ENCODE measurements at regions not wholly inside any gene's neighbourhood (a gene's known extent, or its start where the extent isn't known, plus 50 kb on each side); places are given as distances from the start of the nearest gene placed in this dataset.
"Not testable (repeated sequence)": the region's sequence is repeated elsewhere in the genome, so short reads cannot be mapped to it uniquely, and the experiment has no call there.

- TF ChIP-seq GABPA (IDR thresholded peaks at IDR 0.05; ENCODE audit: low read depth) (no peak), POLR2AphosphoS5 (IDR thresholded peaks at IDR 0.05; ENCODE audit: low read depth) (no peak), REST (IDR thresholded peaks at IDR 0.05; ENCODE audit: insufficient replicate concordance, low read depth) (no peak), SPI1 (IDR thresholded peaks at IDR 0.05; ENCODE audit: borderline replicate concordance, low read depth) (no peak)
- TF ChIP-seq, protein P1, sequence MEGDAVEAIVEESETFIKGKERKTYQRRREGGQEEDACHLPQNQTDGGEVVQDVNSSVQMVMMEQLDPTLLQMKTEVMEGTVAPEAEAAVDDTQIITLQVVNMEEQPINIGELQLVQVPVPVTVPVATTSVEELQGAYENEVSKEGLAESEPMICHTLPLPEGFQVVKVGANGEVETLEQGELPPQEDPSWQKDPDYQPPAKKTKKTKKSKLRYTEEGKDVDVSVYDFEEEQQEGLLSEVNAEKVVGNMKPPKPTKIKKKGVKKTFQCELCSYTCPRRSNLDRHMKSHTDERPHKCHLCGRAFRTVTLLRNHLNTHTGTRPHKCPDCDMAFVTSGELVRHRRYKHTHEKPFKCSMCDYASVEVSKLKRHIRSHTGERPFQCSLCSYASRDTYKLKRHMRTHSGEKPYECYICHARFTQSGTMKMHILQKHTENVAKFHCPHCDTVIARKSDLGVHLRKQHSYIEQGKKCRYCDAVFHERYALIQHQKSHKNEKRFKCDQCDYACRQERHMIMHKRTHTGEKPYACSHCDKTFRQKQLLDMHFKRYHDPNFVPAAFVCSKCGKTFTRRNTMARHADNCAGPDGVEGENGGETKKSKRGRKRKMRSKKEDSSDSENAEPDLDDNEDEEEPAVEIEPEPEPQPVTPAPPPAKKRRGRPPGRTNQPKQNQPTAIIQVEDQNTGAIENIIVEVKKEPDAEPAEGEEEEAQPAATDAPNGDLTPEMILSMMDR (IDR thresholded peaks at IDR 0.05; ENCODE audit: insufficient read depth, low read length) = no peak
- Histone ChIP-seq H3K27me3 (ENCODE audit: insufficient read depth, poor library complexity, severe bottlenecking) (no peaks in the 10 kb centered on the region), H3K4me3 (replicated peaks; ENCODE audit: insufficient read depth, low read length) (no peak overlapping the region), H3K27ac (replicated peaks) (no peak overlapping the region)
- no peak for DNase-seq (ENCODE audit: low read depth in 1 of 2, low spot score in 1 of 2)
Measured at GRCh38 chr11:80929031-80929805, 1488.4 kb upstream of the TENM4 start.

DNA sequence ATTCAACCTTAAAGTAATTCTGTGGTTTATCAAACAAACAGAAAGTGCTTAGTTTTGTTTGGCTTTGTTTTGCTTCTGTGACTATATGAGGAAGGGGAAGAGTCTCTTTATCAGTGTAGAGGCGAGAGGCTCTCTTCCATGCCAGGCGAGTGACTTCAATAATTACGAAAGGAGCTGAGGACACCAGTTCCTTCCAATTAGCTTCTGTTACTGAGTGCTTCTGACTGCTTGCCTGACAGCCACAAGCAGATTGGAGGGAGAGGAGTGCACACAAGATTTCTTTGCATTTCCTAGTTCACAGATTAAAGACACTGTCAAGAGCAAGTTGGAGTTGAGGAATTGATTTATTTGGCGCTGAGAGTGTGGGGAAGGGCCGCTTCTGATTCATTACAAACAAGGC is 1484.5 kb upstream of the TENM4 start:
- DNase-seq (ENCODE audit: low read depth in 1 of 2, low spot score in 1 of 2) = no peak
- no peak overlapping the region for H3K4me3 ChIP-seq (replicated peaks; ENCODE audit: insufficient read depth, low read length)
- no peaks in the 10 kb centered on the region for H3K27me3 ChIP-seq (ENCODE audit: insufficient read depth, poor library complexity, severe bottlenecking)
- TF ChIP-seq POLR2AphosphoS5 (IDR thresholded peaks at IDR 0.05; ENCODE audit: low read depth) (no peak), REST (IDR thresholded peaks at IDR 0.05; ENCODE audit: insufficient replicate concordance, low read depth) (no peak), SPI1 (IDR thresholded peaks at IDR 0.05; ENCODE audit: borderline replicate concordance, low read depth) (no peak), GABPA (IDR thresholded peaks at IDR 0.05; ENCODE audit: low read depth) (no peak)
- TF ChIP-seq, protein P1 (IDR thresholded peaks at IDR 0.05; ENCODE audit: insufficient read depth, low read length) = no peak
- H3K27ac ChIP-seq (replicated peaks) = no peak overlapping the region

DNA sequence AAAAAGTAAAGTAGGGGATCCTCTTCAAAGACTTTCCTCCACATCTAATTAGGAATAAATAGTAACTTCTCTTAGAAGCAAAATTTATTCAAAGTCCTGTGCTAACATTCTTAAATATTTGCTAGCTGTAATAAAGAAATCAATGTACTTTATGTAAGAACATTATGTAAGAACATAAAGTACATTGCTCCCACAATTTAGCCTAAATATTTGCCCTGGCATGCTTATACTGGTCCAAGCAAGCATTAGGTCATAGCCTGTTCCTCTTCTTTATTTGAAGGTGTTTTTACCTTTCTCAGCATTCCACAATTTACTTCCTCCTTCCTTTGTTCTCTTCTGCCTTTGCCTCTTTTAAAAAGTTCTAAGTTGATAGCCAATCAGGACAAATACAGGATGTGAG is 1480.5 kb upstream of the TENM4 start:
- DNase-seq (ENCODE audit: low read depth in 1 of 2, low spot score in 1 of 2); H3K27me3 ChIP-seq (ENCODE audit: insufficient read depth, poor library complexity, severe bottlenecking); H3K4me3 ChIP-seq (replicated peaks; ENCODE audit: insufficient read depth, low read length); H3K27ac ChIP-seq (replicated peaks): not testable (repeated sequence)

DNA sequence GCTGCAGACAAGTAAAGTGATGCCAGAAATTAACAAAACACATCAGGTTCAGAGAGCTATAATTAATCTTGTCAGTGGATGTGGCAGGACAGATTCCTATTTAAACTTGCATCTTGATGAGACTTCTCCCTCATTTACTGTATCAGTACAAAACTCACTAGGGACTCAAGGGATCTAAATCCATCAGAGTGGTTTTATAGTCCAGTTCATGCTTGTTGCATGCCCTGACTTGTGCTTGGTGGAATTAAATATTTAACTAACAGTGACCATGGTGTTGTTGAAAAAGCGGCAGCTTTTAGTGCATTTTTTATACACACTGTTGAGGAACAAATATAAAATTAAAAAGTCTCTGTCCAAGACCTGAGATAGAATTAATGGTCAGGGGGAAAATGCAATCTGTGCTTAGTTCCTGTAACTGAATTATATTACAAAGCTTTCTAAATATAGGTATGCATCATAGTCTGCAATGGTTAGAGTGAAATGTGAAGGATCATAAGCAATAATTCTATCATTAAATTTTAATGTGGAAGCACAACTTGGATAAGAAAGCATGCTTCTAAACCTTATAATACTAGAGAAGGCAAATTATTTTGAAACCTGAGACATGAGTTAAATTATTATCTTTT is 1475.5 kb upstream of the TENM4 start:
- Histone ChIP-seq H3K27me3 (ENCODE audit: insufficient read depth, poor library complexity, severe bottlenecking) (peaks cover 2% of the 10 kb centered on the region), H3K27ac (replicated peaks) (no peak overlapping the region), H3K4me3 (replicated peaks; ENCODE audit: insufficient read depth, low read length) (no peak overlapping the region)
- no peak for DNase-seq (ENCODE audit: low read depth in 1 of 2, low spot score in 1 of 2)
- no peak for TF ChIP-seq POLR2AphosphoS5 (IDR thresholded peaks at IDR 0.05; ENCODE audit: low read depth)

Data from HL-60 (cell line).